GM12878 (cell line): ENCODE measurements at regions not wholly inside any gene's neighbourhood (a gene's known extent, or its start where the extent isn't known, plus 50 kb on each side); places are given as distances from the start of the nearest gene placed in this dataset.

ENCODE experiments used
- ATAC-seq: fragments of 200-7000 bp; cut with Tn5 transposase; 3 replicates; pipeline ENCODE4 v1.9.1; 2020; ENCODE audit warnings: mild to moderate bottlenecking, moderate library complexity
- BruUV-seq: library from RNA; stranded (reverse); fragments of 400-500 nt; replicated peaks from 2 replicates; lab custom pipeline; 2021; lab: Mats Ljungman, UMichigan
- CTCF ChIA-PET: fragments of 300-600 bp; sonication (Branson Sonifier 250); formaldehyde crosslinking; extraction: SDS; loops from one replicate; lab custom pipeline; 2021; ENCODE audit warnings: inconsistent platforms; lab: Yijun Ruan, JAX
- POLR2A ChIA-PET: fragments of 350-600 bp; formaldehyde crosslinking; extraction: SDS; loops from one replicate; lab custom pipeline; 2021; ENCODE audit warnings: inconsistent platforms; lab: Charles Lee
- RAD21 ChIA-PET: fragments of 300-600 bp; sonication (Branson Sonifier 250); formaldehyde crosslinking; loops from one replicate; lab custom pipeline; 2023; ENCODE audit warnings: antibody characterized with exemption; ENCODE audit not compliant: unreplicated experiment; lab: Charles Lee
- SMC1A ChIA-PET: fragments of 300-600 bp; sonication (Branson Sonifier 250); formaldehyde crosslinking; loops from one replicate; lab custom pipeline; 2023; ENCODE audit not compliant: unreplicated experiment, uncharacterized antibody; lab: Charles Lee
- DNase-seq: peaks from one replicate; pipeline ENCODE4 v3.0.0-alpha.2; 2011; ENCODE audit warnings: low read depth, low spot score
- FAIRE-seq: peaks from 3 replicates; lab custom pipeline; 2011; peaks lifted over from hg19 to GRCh38; lab: Jason Lieb, UNC
- H2AFZ ChIP-seq: 2 replicates; pipeline ENCODE4 v1.6.0; 2011; ENCODE audit warnings: low read depth, low read length, control low read depth; ENCODE audit not compliant: control insufficient read depth
- H3K27ac ChIP-seq: 2 replicates; pipeline ENCODE4 v1.5.1; 2011; ENCODE audit warnings: control low read depth; ENCODE audit not compliant: control insufficient read depth, insufficient read depth
- H3K27me3 ChIP-seq, 2 experiments: replicated peaks in 1 of 2; 2 replicates each; pipeline versions ENCODE4 v1.6.0 to v1.6.1; 2011; ENCODE audit warnings: low read length in 1 of 2; ENCODE audit not compliant: control insufficient read depth in 2 of 2, insufficient read depth in 2 of 2
- H3K36me3 ChIP-seq, 2 experiments: 2 replicates each; pipeline ENCODE4 v1.5.1; 2011; ENCODE audit warnings: low read length in 1 of 2; ENCODE audit not compliant: control insufficient read depth in 2 of 2, insufficient read depth in 2 of 2
- H3K4me1 ChIP-seq: 2 replicates; pipeline ENCODE4 v1.6.1; 2011; ENCODE audit warnings: mild to moderate bottlenecking, low read length, moderate library complexity, mixed read lengths; ENCODE audit not compliant: control insufficient read depth, insufficient read depth
- H3K4me2 ChIP-seq: 2 replicates; pipeline ENCODE4 v1.6.0; 2011; ENCODE audit warnings: control low read depth; ENCODE audit not compliant: control insufficient read depth, insufficient read depth
- H3K4me3 ChIP-seq: fragments of 200-600 bp; sonication (generic); 2 replicates; pipeline ENCODE4 v1.5.1; 2016
- H3K79me2 ChIP-seq: 2 replicates; pipeline ENCODE4 v1.6.0; 2011; ENCODE audit warnings: low read length; ENCODE audit not compliant: control insufficient read depth, insufficient read depth
- H3K9ac ChIP-seq: 2 replicates; pipeline ENCODE4 v1.8.0; 2011; ENCODE audit warnings: low read length, control low read depth, mixed read lengths; ENCODE audit not compliant: control insufficient read depth, insufficient read depth
- H3K9me3 ChIP-seq: replicated peaks from 3 replicates; pipeline ENCODE4 v1.5.1; 2011; ENCODE audit warnings: mild to moderate bottlenecking, low read length; ENCODE audit not compliant: control insufficient read depth, insufficient read depth
- H4K20me1 ChIP-seq: 2 replicates; pipeline ENCODE4 v1.6.0; 2011; ENCODE audit not compliant: control insufficient read depth, insufficient read depth
- CEBPB ChIP-seq, 2 experiments: fragments of 150-350 bp in 1 of 2; IDR thresholded peaks; 2 replicates each; pipeline ENCODE4 v1.6.1; 2012 to 2014; ENCODE audit warnings: low read depth in 2 of 2, low read length in 2 of 2, borderline replicate concordance in 1 of 2, inconsistent platforms in 1 of 2
- EED ChIP-seq: sonication (generic); IDR thresholded peaks from 2 replicates; pipeline ENCODE4 v1.6.1; 2016; ENCODE audit warnings: antibody characterized with exemption, low read depth
- HDGF ChIP-seq: fragments of 450-650 bp; IDR thresholded peaks from 2 replicates; pipeline ENCODE4 v1.6.1; 2016; ENCODE audit warnings: antibody characterized with exemption
- IKZF1 ChIP-seq: fragments of 450-650 bp; conservative IDR thresholded peaks from 2 replicates; pipeline ENCODE4 v1.6.1; 2017; ENCODE audit warnings: antibody characterized with exemption, mild to moderate bottlenecking
- JUNB ChIP-seq: IDR thresholded peaks from 2 replicates; pipeline ENCODE4 v1.6.1; 2016; ENCODE audit warnings: antibody characterized with exemption, mild to moderate bottlenecking
- KLF5 ChIP-seq: fragments of 450-650 bp; IDR thresholded peaks from 2 replicates; pipeline ENCODE4 v1.6.1; 2014; ENCODE audit warnings: mild to moderate bottlenecking; ENCODE audit not compliant: partially characterized antibody
- MYC ChIP-seq: IDR thresholded peaks from 2 replicates; pipeline ENCODE4 v1.6.1; 2011; ENCODE audit warnings: mild to moderate bottlenecking, low read length, moderate library complexity, inconsistent platforms; ENCODE audit not compliant: insufficient read depth, insufficient replicate concordance, insufficient read length, severe bottlenecking
- NBN ChIP-seq: fragments of 450-650 bp; IDR thresholded peaks from 2 replicates; pipeline ENCODE4 v1.6.1; 2016
- SIX5 ChIP-seq: IDR thresholded peaks from 2 replicates; pipeline ENCODE4 v1.6.1; 2011; ENCODE audit warnings: mild to moderate bottlenecking, low read depth, low read length, moderate library complexity; ENCODE audit not compliant: severe bottlenecking
- SPI1 ChIP-seq: IDR thresholded peaks from 2 replicates; pipeline ENCODE4 v1.6.1; 2011; ENCODE audit warnings: low read depth, mild to moderate bottlenecking, low read length, moderate library complexity, borderline replicate concordance; ENCODE audit not compliant: insufficient read depth
- STAT3 ChIP-seq: IDR thresholded peaks from 2 replicates; pipeline ENCODE4 v1.6.1; 2011; ENCODE audit warnings: low read depth, low read length, improper control_type of control experiment
- WRNIP1 ChIP-seq: IDR thresholded peaks from 2 replicates; pipeline ENCODE4 v1.6.1; 2011; ENCODE audit warnings: low read depth, low read length, improper control_type of control experiment, borderline replicate concordance
- ZNF622 ChIP-seq: fragments of 450-650 bp; IDR thresholded peaks from 2 replicates; pipeline ENCODE4 v1.6.1; 2017; ENCODE audit warnings: mild to moderate bottlenecking, inconsistent platforms
- WGBS: methylation state at CpG from one replicate; pipeline ENCODE4 v1.1.6; 2016; ENCODE audit warnings: low lambda C conversion rate; ENCODE audit not compliant: insufficient replicate concordance, insufficient coverage; ENCODE audit errors: missing lambda C conversion rate; 5-methylcytosine and 5-hydroxymethylcytosine counted together
- in situ Hi-C: fragments of 300-500 bp; cut with MboI; formaldehyde crosslinking; loops from 9 replicates; pipeline ENCODE4 v1.14.3; 2018; ENCODE audit warnings: mixed read lengths
- intact Hi-C: fragments of 100-400 bp; cut with micrococcal nuclease; formaldehyde crosslinking; loops from one replicate; pipeline ENCODE4 v1.14.2; 2022; ENCODE audit not compliant: unreplicated experiment
- TF ChIP-seq, protein P1 (sequence below): IDR thresholded peaks from 2 replicates; pipeline ENCODE4 v1.6.1; 2012; ENCODE audit warnings: low read depth, low read length, improper control_type of control experiment
- TF ChIP-seq, protein P2 (sequence below): fragments of 450-650 bp; IDR thresholded peaks from 2 replicates; pipeline ENCODE4 v1.6.1; 2017; ENCODE audit warnings: mild to moderate bottlenecking, moderate library complexity
- TF ChIP-seq, protein P3 (sequence below): IDR thresholded peaks from 2 replicates; pipeline ENCODE4 v1.6.1; 2011; ENCODE audit warnings: mild to moderate bottlenecking, low read depth, low read length, moderate library complexity; ENCODE audit not compliant: insufficient replicate concordance

DNA sequence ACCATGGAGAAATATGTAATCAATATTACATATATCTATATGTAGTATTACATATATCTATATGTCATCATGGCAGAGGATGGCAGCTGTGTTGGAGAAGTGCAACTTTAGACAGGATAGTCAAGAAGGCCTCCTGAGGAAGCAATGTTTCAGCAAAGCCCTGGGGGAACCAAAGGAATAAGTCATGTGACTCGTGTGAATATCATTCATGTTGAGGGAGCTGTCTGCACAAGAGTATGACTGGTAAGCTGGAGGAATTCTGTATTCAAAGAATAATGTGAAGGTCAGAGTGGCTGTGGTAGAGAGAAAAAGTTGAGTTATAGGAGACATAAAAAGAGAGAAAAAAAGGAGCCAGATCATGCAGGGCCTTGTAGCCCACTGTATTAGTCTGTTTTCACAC, 92.9 kb upstream of the EDNRA start:
- no peak overlapping the region for H3K4me3 ChIP-seq
- no peaks in the 10 kb centered on the region for H3K79me2 ChIP-seq
- H2AFZ ChIP-seq: no peak overlapping the region
- no peak overlapping the region for H3K4me2 ChIP-seq
- ATAC-seq (no peak), FAIRE-seq (no peak), DNase-seq (no peak)
- SMC1A ChIA-PET: interaction anchor here (1.2 kb wide), 1 partner anchor 44 kb away, joined by 3 read pairs; no protein-coding TSS in a partner anchor
- H3K27ac ChIP-seq: no peak overlapping the region
- WGBS: 0% methylated on average over 1 of the region's 1 CpG
- no peaks in the 10 kb centered on the region for H3K27me3 ChIP-seq
- TF ChIP-seq ZNF622: no peak
- TF ChIP-seq EED: no peak
- TF ChIP-seq, protein P1, sequence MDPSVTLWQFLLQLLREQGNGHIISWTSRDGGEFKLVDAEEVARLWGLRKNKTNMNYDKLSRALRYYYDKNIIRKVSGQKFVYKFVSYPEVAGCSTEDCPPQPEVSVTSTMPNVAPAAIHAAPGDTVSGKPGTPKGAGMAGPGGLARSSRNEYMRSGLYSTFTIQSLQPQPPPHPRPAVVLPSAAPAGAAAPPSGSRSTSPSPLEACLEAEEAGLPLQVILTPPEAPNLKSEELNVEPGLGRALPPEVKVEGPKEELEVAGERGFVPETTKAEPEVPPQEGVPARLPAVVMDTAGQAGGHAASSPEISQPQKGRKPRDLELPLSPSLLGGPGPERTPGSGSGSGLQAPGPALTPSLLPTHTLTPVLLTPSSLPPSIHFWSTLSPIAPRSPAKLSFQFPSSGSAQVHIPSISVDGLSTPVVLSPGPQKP: no peak
- TF ChIP-seq STAT3: no peak
- no peak for TF ChIP-seq SIX5
- no peak for TF ChIP-seq NBN
- no peak for TF ChIP-seq KLF5
- TF ChIP-seq, protein P2, sequence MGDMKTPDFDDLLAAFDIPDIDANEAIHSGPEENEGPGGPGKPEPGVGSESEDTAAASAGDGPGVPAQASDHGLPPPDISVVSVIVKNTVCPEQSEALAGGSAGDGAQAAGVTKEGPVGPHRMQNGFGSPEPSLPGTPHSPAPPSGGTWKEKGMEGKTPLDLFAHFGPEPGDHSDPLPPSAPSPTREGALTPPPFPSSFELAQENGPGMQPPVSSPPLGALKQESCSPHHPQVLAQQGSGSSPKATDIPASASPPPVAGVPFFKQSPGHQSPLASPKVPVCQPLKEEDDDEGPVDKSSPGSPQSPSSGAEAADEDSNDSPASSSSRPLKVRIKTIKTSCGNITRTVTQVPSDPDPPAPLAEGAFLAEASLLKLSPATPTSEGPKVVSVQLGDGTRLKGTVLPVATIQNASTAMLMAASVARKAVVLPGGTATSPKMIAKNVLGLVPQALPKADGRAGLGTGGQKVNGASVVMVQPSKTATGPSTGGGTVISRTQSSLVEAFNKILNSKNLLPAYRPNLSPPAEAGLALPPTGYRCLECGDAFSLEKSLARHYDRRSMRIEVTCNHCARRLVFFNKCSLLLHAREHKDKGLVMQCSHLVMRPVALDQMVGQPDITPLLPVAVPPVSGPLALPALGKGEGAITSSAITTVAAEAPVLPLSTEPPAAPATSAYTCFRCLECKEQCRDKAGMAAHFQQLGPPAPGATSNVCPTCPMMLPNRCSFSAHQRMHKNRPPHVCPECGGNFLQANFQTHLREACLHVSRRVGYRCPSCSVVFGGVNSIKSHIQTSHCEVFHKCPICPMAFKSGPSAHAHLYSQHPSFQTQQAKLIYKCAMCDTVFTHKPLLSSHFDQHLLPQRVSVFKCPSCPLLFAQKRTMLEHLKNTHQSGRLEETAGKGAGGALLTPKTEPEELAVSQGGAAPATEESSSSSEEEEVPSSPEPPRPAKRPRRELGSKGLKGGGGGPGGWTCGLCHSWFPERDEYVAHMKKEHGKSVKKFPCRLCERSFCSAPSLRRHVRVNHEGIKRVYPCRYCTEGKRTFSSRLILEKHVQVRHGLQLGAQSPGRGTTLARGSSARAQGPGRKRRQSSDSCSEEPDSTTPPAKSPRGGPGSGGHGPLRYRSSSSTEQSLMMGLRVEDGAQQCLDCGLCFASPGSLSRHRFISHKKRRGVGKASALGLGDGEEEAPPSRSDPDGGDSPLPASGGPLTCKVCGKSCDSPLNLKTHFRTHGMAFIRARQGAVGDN: no peak
- TF ChIP-seq MYC: no peak
- no peak for TF ChIP-seq CEBPB (IDR thresholded peaks at IDR 0.05; ENCODE audit: borderline replicate concordance in 1 of 2, low read depth in 2 of 2, low read length in 2 of 2)
- no peak for TF ChIP-seq SPI1
- TF ChIP-seq IKZF1: no peak
- no peak for TF ChIP-seq WRNIP1
- TF ChIP-seq, protein P3, sequence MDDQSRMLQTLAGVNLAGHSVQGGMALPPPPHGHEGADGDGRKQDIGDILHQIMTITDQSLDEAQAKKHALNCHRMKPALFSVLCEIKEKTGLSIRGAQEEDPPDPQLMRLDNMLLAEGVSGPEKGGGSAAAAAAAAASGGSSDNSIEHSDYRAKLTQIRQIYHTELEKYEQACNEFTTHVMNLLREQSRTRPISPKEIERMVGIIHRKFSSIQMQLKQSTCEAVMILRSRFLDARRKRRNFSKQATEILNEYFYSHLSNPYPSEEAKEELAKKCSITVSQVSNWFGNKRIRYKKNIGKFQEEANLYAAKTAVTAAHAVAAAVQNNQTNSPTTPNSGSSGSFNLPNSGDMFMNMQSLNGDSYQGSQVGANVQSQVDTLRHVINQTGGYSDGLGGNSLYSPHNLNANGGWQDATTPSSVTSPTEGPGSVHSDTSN: no peak
- TF ChIP-seq HDGF: no peak
- no peak for TF ChIP-seq JUNB
- no peak overlapping the region for H3K9ac ChIP-seq
- H4K20me1 ChIP-seq: no peaks in the 10 kb centered on the region
- BruUV-seq: no TSS peak
- H3K9me3 ChIP-seq: no peaks in the 10 kb centered on the region
- POLR2A ChIA-PET: no interaction called here
- intact Hi-C loops: no loop called here
- no peaks in the 10 kb centered on the region for H3K4me1 ChIP-seq
- CTCF ChIA-PET: no interaction called here
- in situ Hi-C loops: no loop called here
- H3K36me3 ChIP-seq: no peaks in the 10 kb centered on the region
- RAD21 ChIA-PET: no interaction called here
